Tongue (tissue), 1 donor: ENCODE measurements at regions not wholly inside any gene's neighbourhood (a gene's known extent, or its start where the extent isn't known, plus 50 kb on each side); places are given as distances from the start of the nearest gene placed in this dataset.
A peak's percentile ranks its signal among the peaks of the same experiment; 100 is the strongest.

Experiments
- DNase-seq: peaks from one replicate; pipeline ENCODE4 v3.0.0-alpha.2; 2015

- no peak for DNase-seq
Observed at GRCh38 chr2:167501618-167502017, 613.3 kb downstream of the XIRP2 start.

- no peak for DNase-seq
Observed at GRCh38 chr2:167493862-167494261, 605.6 kb downstream of the XIRP2 start.

GRCh38 chr2:167492486-167492885 lies 604.2 kb downstream of the XIRP2 start:
- no peak for DNase-seq

- no peak for DNase-seq
Observed at GRCh38 chr2:167491788-167492187, 603.5 kb downstream of the XIRP2 start.

- DNase-seq = no peak
Observed at GRCh38 chr2:167490455-167490854, 602.2 kb downstream of the XIRP2 start.

- peak; percentile 89 for DNase-seq
Observed at GRCh38 chr2:167489325-167489724, 601.0 kb downstream of the XIRP2 start.

GRCh38 chr2:167487728-167488127 lies 599.4 kb downstream of the XIRP2 start:
- peak; percentile 91 for DNase-seq

GRCh38 chr2:167484875-167485274 lies 596.6 kb downstream of the XIRP2 start:
- no peak for DNase-seq

GRCh38 chr2:167480986-167481309 lies 592.7 kb downstream of the XIRP2 start:
- DNase-seq = no peak

- no peak for DNase-seq
Observed at GRCh38 chr2:167480232-167480985, 592.1 kb downstream of the XIRP2 start.

GRCh38 chr2:167478196-167478595 lies 589.9 kb downstream of the XIRP2 start:
- DNase-seq = no peak

- DNase-seq = no peak
Observed at GRCh38 chr2:167475791-167476190, 587.5 kb downstream of the XIRP2 start.

- no peak for DNase-seq
Observed at GRCh38 chr2:167471734-167472133, 583.5 kb downstream of the XIRP2 start.

GRCh38 chr2:167471332-167471731 lies 583.1 kb downstream of the XIRP2 start:
- DNase-seq = no peak

- DNase-seq = no peak
Observed at GRCh38 chr2:167462379-167462778, 574.1 kb downstream of the XIRP2 start.

- DNase-seq = no peak
Observed at GRCh38 chr2:167454036-167454435, 565.8 kb downstream of the XIRP2 start.

- DNase-seq = no peak
Observed at GRCh38 chr2:167451496-167452289, 563.4 kb downstream of the XIRP2 start.

- DNase-seq = no peak
Observed at GRCh38 chr2:167450364-167450763, 562.1 kb downstream of the XIRP2 start.

GRCh38 chr2:167440382-167440781 lies 552.1 kb downstream of the XIRP2 start:
- DNase-seq = no peak

GRCh38 chr2:167438206-167438605 lies 549.9 kb downstream of the XIRP2 start:
- DNase-seq = no peak

GRCh38 chr2:167431949-167432348 lies 543.7 kb downstream of the XIRP2 start:
- no peak for DNase-seq

GRCh38 chr2:167430447-167430846 lies 542.2 kb downstream of the XIRP2 start:
- no peak for DNase-seq

- no peak for DNase-seq
Observed at GRCh38 chr2:167424803-167425755, 536.8 kb downstream of the XIRP2 start.
